Stimulated activated naive CD4-positive, alpha-beta T cell treated with Interleukin-2 at 50 U/mL for 16 hours (primary cell): ENCODE measurements at regions not wholly inside any gene's neighbourhood (a gene's known extent, or its start where the extent isn't known, plus 50 kb on each side); places are given as distances from the start of the nearest gene placed in this dataset.

Experiments used
- DNase-seq: peaks from one replicate; lab custom pipeline; 2025; lab: John Stamatoyannopoulos, UW

- DNase-seq = no peak
Measured at GRCh38 chr17:73987395-73987794, 216.1 kb upstream of the RPL38 start.

- no peak for DNase-seq
Measured at GRCh38 chr17:73987845-73988509, 215.5 kb upstream of the RPL38 start.

DNA sequence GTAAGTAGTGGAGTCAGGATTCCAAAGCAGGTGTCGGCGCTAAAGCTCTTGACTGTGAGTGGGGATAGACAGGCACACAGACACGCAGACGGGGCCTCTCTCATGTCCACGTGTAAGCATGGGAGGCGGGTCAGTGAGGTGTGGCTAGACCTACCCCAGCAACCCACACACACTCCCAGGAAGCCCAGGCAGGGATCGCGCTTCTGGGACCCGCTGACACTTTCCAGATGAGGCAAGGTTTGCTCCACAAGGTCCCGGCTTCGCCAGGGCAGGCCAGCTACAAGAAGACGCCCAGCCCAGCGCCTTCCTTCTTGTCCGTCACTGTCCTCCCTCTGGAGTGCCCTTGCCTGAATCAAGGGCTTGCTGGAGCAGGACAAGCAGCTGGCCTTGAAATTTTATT is 213.8 kb upstream of the RPL38 start:
- DNase-seq = no peak

DNA sequence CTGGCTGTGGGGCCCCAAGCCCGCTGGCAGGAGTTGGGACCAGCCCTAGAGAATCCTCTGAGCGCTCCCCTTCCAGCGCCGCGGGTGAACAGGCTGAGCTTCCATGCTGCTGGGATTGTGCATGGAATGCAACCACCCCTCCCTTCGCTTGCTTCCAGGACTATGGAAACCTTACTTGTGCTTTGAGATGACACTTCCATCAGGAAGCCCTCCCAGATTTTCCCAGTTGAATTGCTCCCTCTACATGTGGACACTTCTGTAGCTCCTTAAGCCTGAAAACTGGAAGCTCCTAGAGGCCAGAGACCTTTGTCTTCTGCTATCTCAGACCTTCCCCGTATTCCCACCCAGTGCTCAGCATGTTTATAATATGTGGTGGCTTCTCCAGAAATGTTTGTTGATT is 213.2 kb upstream of the RPL38 start:
- no peak for DNase-seq

DNA sequence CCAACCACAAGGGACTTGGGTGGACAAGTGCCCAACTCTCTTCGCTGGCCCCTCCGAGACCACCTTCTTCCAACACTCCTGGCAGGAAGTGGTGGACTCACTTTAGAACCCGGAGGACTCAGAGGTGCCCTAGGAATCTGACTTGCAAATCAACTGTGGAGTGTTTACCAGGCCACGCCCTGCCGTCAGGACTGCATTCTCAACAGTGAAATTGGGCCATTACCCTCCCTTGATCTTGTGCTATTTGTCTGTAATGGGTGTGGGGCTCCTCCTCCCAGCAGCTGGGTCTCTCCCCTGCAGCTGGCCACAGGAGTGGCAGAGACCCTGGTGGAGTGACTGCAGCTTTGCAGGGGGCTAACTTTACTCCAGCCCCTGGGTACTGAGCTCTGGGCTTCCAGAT is 212.2 kb upstream of the RPL38 start:
- no peak for DNase-seq

DNA sequence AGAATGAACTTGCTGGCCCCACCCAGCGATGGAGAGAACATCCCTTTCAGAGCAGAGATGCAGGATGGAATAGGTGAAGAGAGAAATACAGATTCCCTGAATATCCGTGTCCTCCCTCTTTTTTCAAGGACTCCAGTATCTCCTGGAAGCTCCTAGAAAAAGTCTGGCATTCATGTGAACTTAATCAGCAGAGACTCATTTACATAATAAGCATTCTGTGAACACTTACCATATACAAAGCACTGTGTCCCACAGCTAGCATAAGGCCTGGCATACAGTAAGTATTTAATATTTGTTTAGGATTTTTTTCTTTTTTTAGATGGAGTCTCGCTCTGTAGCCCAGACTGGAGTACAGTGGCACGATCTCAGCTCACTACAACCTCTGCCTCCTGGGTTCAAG is 208.5 kb upstream of the RPL38 start:
- DNase-seq = no peak

DNA sequence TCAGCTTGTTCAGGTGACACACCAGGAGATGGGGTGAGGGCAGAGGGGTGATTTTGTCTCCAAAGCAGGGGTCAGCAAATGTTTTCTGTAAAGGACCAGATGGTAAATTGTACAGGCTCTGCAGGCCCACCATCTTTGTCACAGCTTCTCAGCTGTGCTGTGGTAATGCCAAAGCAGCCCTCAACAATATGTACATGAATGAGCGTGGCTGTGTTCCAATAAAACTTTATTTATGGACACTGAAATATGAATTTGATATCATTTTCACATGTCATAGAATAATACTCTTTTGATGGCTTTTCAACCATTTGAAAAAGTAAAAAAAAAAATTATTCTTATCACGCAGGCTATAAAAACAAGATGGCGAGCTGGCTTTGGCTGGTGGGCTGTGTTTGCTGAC is 206.4 kb upstream of the RPL38 start:
- DNase-seq = no peak

- DNase-seq = no peak
Measured at GRCh38 chr17:73998249-73998648, 205.2 kb upstream of the RPL38 start.

DNA sequence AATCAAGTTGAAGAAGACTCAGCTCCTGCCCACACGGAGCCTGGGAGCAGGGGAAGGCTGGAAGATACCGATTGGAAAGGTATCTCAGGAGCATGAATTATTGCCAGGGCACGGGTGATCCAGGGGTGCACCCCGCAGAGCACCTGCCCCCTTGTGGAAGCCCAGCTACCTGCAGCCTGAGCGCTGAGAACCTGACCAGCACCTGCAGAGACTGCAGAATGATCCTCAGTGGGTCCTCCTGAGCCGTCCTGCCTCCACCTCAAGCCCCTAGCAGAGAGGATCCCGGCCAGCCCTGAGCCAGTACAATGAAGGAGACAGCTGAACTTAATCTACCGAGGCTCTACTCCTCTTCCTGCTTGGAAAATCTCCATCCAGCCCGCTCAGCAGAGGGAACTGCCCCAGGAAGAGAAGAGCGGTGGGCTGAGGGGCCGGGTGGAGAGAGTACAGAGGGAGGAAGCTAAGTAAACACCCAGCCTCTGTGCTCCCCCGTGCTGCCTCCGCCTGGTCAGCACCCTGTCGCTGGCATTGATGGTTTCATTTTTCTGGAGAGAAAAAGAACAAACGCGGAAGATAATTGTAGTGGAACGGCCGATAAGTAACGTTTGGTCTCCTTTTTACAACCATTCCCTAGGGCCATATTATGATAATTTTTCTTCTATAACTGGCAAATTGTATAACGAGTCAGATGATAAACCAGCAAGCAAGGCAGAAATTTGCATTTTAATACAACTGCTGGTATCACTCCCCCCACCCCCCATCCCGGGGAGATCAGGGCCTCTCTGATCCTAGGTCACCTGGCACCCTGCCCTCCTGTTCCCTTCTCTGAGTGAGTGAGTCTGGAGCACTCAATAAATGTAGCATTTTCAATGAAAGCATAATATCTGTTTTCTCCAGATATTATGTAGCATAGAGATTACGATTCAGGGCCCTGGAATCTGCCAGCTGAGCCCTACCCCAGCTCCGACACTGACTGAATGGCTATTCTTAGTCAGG is 204.5 kb upstream of the RPL38 start:
- DNase-seq = peak; percentile 20

DNA sequence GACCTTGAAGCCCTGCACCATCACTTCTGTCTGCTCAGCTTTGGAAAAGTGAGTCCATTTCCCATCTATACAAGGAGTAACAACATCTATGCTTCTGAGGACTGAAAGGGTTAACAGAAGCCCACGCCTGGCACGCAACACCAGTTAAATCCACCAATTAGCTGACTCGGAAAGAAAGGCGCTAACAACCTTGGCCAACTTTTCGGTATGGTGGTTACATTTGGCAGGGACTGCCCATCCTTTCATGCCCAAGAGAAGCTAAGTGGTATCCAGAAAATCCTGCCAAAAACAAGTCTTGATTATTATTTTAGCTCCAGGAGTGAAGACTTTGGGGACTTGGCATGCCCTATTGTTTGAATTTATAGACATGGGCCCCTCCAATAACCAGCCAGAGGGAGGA is 202.3 kb upstream of the RPL38 start:
- no peak for DNase-seq

DNA sequence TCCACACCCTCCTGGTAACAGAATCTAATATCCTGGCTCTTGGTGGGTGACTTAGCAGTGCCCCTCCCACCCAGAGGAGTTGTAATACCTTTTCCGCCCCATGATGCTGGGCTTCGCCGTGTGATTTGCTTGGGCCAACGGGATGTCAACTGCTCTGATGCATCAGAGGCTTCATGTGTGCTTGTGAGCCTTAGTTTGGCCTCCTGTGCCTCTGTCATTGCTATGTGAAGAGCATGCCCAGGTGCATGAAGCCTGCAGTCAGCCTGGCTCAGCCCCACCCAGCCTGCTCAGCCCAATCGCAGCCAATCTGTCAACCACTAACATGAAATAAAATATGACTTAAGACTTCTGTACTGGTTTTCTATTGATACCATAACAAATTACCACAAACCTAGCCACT is 201.2 kb upstream of the RPL38 start:
- no peak for DNase-seq

GRCh38 chr17:74004056-74004455 is 199.4 kb upstream of the RPL38 start:
- DNase-seq = no peak

GRCh38 chr17:74005790-74006189 is 197.7 kb upstream of the RPL38 start:
- DNase-seq = no peak

DNA sequence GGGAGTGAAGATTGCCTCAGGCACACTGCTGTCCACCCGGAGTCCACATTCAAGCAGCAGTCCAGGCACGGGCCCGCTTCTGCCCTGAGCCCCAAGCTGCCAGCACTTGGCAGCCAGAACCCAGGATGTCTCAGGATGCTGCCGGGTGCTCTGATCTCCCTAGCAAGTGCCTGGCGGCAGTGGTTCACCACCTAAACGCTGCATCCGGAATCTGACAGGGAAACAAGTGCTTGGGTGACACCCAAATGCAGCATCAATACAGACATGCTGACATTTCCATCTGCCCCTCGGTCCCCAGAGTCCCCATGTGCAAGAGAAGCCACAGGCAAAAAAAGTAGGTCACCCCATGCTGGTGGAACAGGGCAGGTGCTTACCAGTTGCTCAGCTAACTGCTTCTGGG is 197.1 kb upstream of the RPL38 start:
- DNase-seq = no peak

GRCh38 chr17:74008196-74008595 is 195.3 kb upstream of the RPL38 start:
- peak; percentile 7 for DNase-seq

- DNase-seq = no peak
Measured at GRCh38 chr17:74009056-74009625, 194.3 kb upstream of the RPL38 start.

DNA sequence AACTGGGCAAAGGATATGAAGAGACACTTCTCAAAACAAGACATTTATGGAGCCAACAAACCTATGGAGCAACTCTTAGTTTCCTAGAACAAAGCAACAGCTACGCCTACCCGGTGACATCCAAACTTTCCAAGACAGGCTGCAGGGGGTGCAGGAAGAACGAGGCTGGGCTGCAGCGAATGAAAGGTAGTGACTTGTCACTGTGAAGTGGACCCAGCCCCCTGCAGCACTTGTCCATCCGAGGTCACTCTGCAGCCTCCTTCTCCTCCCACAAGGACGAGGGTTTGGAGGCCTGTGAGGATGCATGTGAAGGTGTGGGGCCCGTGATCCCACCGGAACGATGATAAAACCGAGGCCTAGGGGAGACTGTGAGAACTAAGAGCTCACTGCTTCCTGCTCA is 192.6 kb upstream of the RPL38 start:
- DNase-seq = no peak

DNA sequence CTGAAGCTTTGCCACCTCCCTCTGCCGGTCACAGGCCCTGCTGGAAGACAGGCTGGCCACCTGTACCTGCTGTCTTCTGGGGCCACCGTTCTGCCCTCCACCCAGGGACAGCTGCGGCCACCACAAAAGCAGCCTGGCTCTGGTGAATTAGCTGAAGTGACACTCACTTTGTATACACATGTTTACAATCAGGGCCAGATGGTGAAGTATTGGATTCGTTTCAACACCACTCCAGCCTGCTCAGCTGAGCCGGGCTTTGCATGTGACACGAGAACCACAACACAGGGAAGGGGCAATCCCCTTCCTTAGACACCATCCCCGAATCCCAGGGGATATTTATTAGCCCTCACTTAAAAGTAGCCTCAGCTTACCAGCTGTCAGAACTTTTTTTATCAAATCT is 191.5 kb upstream of the RPL38 start:
- DNase-seq = no peak

DNA sequence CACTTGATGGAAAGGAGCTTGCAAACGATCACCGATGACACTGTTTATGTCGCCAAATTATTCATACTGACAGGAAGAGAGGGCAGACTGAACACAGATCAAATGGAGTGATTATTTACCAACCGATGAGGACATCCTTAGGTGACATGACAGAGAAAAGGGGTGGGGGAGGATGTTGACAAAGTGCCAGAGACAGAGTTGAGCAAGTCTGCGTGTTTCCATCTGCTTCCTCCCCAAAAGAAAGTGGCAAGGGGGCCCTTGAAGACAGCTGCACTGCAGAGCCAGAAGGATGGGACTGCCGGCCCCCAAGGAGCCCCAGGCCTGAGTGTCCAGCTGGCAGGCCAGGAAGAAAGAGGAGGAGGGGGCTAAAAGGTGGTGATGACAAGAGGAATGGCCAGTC is 191.0 kb upstream of the RPL38 start:
- no peak for DNase-seq

- no peak for DNase-seq
Measured at GRCh38 chr17:74015316-74015715, 188.2 kb upstream of the RPL38 start.

DNA sequence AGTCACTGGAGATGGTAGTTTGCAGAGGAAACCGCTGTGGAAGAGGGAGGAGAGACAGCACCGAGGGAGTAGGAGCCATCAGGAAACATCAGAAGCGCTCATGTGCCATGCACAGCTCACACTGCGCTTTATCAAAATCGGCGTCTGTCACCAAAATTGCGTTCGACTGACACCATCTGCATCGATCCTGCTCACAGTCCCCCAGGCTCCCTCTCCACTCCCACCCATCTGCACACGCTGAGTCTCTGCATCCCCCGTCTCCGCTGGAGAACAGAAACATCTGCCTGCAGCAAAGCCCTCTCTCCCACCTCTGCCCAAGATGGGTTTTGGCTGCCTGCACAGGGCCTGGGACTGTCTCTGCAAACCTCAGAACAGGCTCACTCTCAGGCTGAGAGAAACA is 187.5 kb upstream of the RPL38 start:
- no peak for DNase-seq

- no peak for DNase-seq
Measured at GRCh38 chr17:74016461-74016860, 187.0 kb upstream of the RPL38 start.

- no peak for DNase-seq
Measured at GRCh38 chr17:74017466-74017865, 186.0 kb upstream of the RPL38 start.
